Activated T-helper 17 cell treated with anti-CD3 and anti-CD28 coated beads, Interleukin-2, amount 50 U/mL, for 72 hours (primary cell): ENCODE measurements at regions not wholly inside any gene's neighbourhood (a gene's known extent, or its start where the extent isn't known, plus 50 kb on each side); places are given as distances from the start of the nearest gene placed in this dataset.

Source experiments
- ATAC-seq: fragments of 150-1000 bp; cut with Tn5 transposase; replicated peaks from 2 replicates; pipeline ENCODE4 v1.10.0; 2021; ENCODE audit warnings: mild to moderate bottlenecking, moderate library complexity
- H3K27ac Mint-ChIP-seq: one replicate; pipeline ENCODE4 v1.8.0; 2022; ENCODE audit warnings: mixed read lengths
- H3K27me3 Mint-ChIP-seq: one replicate; pipeline ENCODE4 v1.8.0; 2022; ENCODE audit warnings: mixed read lengths
- H3K36me3 Mint-ChIP-seq: one replicate; pipeline ENCODE4 v1.8.0; 2022; ENCODE audit warnings: low read depth, mild to moderate bottlenecking, mixed read lengths
- H3K4me1 Mint-ChIP-seq: one replicate; pipeline ENCODE4 v1.8.0; 2022; ENCODE audit warnings: mixed read lengths
- H3K4me3 Mint-ChIP-seq: one replicate; pipeline ENCODE4 v1.8.0; 2022; ENCODE audit warnings: mild to moderate bottlenecking, mixed read lengths
- H3K9me3 Mint-ChIP-seq: one replicate; pipeline ENCODE4 v1.8.0; 2022; ENCODE audit warnings: mixed read lengths

DNA sequence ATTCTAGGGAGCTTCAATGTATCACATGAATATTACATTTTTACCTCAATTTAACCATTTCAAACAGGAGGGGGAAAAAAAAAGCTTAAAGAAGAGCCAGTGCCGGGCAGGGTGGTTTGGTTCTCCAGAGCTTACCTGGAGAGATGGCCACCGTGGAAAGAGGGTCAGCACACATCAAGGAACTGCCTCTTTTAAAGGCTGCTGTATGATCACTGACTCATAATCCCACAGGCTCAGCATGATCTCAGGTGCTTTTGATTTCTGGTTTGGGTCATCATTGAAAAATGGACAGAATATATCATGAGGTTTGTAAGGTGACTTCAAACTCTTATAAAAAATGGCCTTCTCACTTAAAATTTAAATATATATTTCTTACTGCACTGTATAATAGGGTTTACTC lies 67.5 kb upstream of the MDFIC start:
- H3K36me3 Mint-ChIP-seq = no peaks in the 10 kb centered on the region
- no peak for ATAC-seq
- H3K9me3 Mint-ChIP-seq = peaks cover 2% of the 10 kb centered on the region
- H3K27me3 Mint-ChIP-seq = no peaks in the 10 kb centered on the region
- no peak overlapping the region for H3K4me3 Mint-ChIP-seq
- H3K4me1 Mint-ChIP-seq = no peaks in the 10 kb centered on the region
- no peak overlapping the region for H3K27ac Mint-ChIP-seq

DNA sequence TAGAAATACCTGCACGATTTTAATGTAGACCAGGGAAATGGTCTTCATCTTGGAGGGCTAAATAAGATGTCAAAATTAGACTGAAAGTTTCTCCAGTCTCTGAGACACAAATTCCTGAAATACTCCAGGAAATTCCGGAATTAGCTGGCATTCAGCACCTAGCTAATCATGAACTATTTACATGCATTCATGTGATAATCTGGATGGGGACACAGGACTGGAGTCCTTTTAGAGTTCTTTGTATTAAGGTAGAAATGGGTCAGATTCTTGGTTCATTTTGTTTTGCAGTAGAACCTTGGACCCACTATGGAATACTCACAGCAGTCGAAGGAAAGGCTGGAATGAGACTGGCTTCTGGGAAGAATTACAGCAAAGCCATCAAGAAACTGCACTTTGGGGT lies 65.3 kb upstream of the MDFIC start:
- Mint-ChIP-seq H3K27me3 (no peaks in the 10 kb centered on the region), H3K4me1 (no peaks in the 10 kb centered on the region), H3K36me3 (no peaks in the 10 kb centered on the region), H3K4me3 (no peak overlapping the region), H3K9me3 (no peaks in the 10 kb centered on the region), H3K27ac (no peak overlapping the region)
- ATAC-seq = no peak

DNA sequence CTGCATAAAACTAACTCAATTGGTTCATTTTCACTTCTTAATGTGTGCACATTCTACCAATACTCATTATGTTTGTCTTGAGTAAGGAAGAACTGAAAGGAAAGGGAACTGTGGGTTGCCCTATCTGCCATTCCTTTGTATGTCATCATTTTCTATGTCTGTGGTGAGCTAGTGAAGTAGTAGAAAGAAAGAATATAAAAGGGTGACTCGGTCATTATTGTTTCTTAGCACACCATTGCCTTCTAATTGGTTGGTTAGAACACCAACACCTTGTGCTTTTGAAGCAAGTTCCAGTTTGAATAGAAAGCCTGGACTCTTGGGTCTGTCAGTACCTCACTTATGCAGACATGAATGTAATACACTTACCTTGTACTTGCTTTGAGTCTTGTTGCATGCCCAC lies 64.3 kb upstream of the MDFIC start:
- no peaks in the 10 kb centered on the region for H3K9me3 Mint-ChIP-seq
- ATAC-seq = peak; percentile 9

DNA sequence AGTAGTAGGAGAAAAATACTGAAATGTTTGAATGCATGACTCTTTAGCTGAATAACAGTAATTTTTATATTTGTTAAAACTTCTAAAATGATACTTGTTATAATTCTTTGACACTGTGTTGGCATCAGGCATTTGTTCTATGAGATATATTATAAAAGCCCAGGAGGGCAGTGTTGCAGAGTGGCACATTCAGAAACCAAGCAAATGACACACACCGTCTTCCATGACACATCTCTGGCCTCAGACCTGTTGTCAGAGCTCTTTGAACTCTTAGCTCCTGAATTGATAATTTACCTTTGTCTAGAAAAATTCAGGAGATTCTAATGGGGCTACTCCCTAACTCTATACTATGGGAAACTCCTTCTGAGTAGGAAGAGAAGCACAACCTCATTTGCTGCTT lies 62.4 kb upstream of the MDFIC start:
- no peak overlapping the region for H3K4me3 Mint-ChIP-seq
- no peak overlapping the region for H3K27ac Mint-ChIP-seq
- ATAC-seq = peak; percentile 79

More for the DNA sequence above, 64.3 kb upstream of the MDFIC start:
- no peak overlapping the region for H3K27ac Mint-ChIP-seq
- no peaks in the 10 kb centered on the region for H3K27me3 Mint-ChIP-seq
- H3K4me1 Mint-ChIP-seq = no peaks in the 10 kb centered on the region
- no peak overlapping the region for H3K4me3 Mint-ChIP-seq
- H3K36me3 Mint-ChIP-seq = no peaks in the 10 kb centered on the region

DNA sequence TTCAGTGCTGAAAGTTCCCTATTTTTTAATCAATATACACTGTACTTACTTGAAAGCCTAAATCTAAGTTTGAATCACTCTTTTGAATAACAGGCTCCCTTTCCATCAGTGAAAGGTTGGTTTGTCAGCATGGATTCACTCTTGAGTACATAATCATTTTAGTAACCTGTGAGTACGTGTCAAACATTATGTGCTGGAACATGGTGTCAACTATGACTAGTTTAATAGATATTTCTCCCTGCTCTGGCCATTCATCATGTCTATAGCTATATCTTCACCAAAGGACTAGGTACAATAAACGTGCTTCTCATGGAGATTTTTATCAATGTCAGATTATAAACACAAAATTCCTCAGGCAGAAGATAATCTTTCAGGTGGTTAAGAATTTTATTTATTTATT lies 61.7 kb upstream of the MDFIC start:
- Mint-ChIP-seq H3K4me1 (no peaks in the 10 kb centered on the region), H3K27ac (no peak overlapping the region), H3K36me3 (no peaks in the 10 kb centered on the region), H3K4me3 (no peak overlapping the region), H3K9me3 (no peaks in the 10 kb centered on the region), H3K27me3 (no peaks in the 10 kb centered on the region)
- ATAC-seq = peak; percentile 28

More for the DNA sequence above, 62.4 kb upstream of the MDFIC start:
- Mint-ChIP-seq H3K4me1 (no peaks in the 10 kb centered on the region), H3K9me3 (no peaks in the 10 kb centered on the region), H3K36me3 (no peaks in the 10 kb centered on the region), H3K27me3 (no peaks in the 10 kb centered on the region)

DNA sequence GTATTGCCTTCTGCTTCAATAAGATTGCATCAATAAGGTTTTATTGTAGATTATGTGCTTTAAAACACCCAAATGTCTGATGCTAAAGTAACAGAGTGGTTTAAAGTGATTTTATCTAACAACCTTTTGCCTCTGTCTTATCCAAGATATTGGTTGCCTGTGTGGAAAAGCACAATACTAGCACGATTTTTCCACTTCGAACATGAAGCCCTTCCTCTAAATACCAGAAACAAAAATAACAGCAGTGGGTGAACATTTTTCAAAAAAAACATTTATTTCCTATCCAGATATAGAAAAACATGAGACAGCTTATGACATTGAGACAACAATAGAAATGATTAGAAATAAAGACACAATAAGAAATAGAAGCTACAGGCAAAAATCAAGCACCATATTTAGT lies 59.5 kb upstream of the MDFIC start:
- no peak for ATAC-seq
- no peak overlapping the region for H3K27ac Mint-ChIP-seq
- H3K27me3 Mint-ChIP-seq = no peaks in the 10 kb centered on the region
- H3K36me3 Mint-ChIP-seq = no peaks in the 10 kb centered on the region
- peaks cover 5% of the 10 kb centered on the region for H3K4me1 Mint-ChIP-seq
- H3K4me3 Mint-ChIP-seq = no peak overlapping the region
- H3K9me3 Mint-ChIP-seq = peaks cover 3% of the 10 kb centered on the region

DNA sequence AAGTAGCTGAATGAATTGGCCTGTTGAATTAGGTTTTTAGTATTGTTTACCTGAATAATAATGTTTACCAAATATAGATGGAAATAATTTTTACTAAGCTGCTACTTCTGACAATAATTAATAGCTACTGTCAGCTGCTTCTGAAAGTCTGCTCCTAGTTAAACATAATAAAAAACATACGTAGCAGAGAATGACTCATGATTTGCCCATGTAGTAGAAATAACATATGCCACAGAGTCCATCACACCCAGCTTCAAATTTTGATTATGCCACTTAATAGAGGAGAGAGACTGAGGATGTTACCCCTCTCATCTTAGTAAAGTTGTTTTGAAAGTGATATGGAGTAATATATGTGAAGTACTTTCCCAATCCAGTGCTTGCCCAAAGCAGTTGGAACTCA lies 57.6 kb upstream of the MDFIC start:
- H3K27ac Mint-ChIP-seq = no peak overlapping the region
- H3K9me3 Mint-ChIP-seq = peaks cover 4% of the 10 kb centered on the region
- no peak for ATAC-seq
- no peaks in the 10 kb centered on the region for H3K36me3 Mint-ChIP-seq
- H3K4me1 Mint-ChIP-seq = peaks cover 6% of the 10 kb centered on the region
- H3K4me3 Mint-ChIP-seq = no peak overlapping the region
- H3K27me3 Mint-ChIP-seq = no peaks in the 10 kb centered on the region

DNA sequence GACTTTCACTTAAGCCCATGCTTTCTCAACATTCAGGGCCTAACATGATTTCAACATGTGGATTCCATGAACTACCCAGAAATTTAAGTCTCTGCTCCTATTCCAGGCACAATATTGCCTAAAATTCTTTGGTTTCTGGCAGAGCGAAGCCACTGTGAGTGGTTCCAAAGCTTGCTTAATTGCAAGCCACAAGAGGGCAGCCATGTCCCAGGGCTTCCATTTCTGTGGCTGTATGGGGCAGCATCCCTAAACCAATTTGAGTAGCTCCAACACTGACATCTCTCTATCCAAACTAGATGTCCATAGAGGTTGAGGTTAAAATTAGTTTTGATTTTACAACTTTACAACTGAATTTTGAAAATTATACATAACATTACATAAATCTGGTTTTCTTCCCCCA lies 56.3 kb upstream of the MDFIC start:
- Mint-ChIP-seq H3K36me3 (no peaks in the 10 kb centered on the region), H3K4me3 (no peak overlapping the region), H3K27ac (peak overlapping the region; percentile 33), H3K27me3 (no peaks in the 10 kb centered on the region), H3K9me3 (peaks cover 4% of the 10 kb centered on the region), H3K4me1 (peaks cover 6% of the 10 kb centered on the region)
- peak; percentile 85 for ATAC-seq
